Keratinocyte (primary cell): ENCODE measurements at regions not wholly inside any gene's neighbourhood (a gene's known extent, or its start where the extent isn't known, plus 50 kb on each side); places are given as distances from the start of the nearest gene placed in this dataset.

Experiments used
- DNase-seq: peaks from one replicate; pipeline ENCODE4 v3.0.0-alpha.2; 2011; ENCODE audit warnings: low read depth, missing footprints, low spot score
- FAIRE-seq: peaks from 2 replicates; lab custom pipeline; 2011; peaks lifted over from hg19 to GRCh38; lab: Jason Lieb, UNC
- H2AFZ ChIP-seq: 2 replicates; pipeline ENCODE4 v1.6.0; 2012; ENCODE audit warnings: low read length, control low read depth, inconsistent platforms; ENCODE audit not compliant: control insufficient read depth
- H3K27ac ChIP-seq: 2 replicates; pipeline ENCODE4 v1.5.1; 2011; ENCODE audit warnings: low read length; ENCODE audit not compliant: control insufficient read depth, insufficient read depth
- H3K27me3 ChIP-seq: 3 replicates; pipeline ENCODE4 v1.6.0; 2011; ENCODE audit warnings: low read length; ENCODE audit not compliant: control insufficient read depth, insufficient read depth; ENCODE audit errors: extremely low read depth
- H3K36me3 ChIP-seq, 2 experiments: 2 replicates in 1 of 2; 3 replicates in 1 of 2; pipeline ENCODE4 v1.5.1; 2011; ENCODE audit warnings: low read length in 2 of 2, mild to moderate bottlenecking in 1 of 2; ENCODE audit not compliant: control insufficient read depth in 2 of 2, insufficient read depth in 2 of 2; ENCODE audit errors: extremely low read depth in 1 of 2
- H3K4me1 ChIP-seq: 3 replicates; pipeline ENCODE4 v1.5.1; 2011; ENCODE audit warnings: low read length; ENCODE audit not compliant: control insufficient read depth, insufficient read depth; ENCODE audit errors: extremely low read depth
- H3K4me2 ChIP-seq: 3 replicates; pipeline ENCODE4 v1.6.0; 2011; ENCODE audit warnings: low read depth, low read length; ENCODE audit not compliant: control insufficient read depth, insufficient read depth; ENCODE audit errors: extremely low read depth
- H3K4me3 ChIP-seq, 3 experiments: fragments of 200-600 bp in 1 of 3; sonication (generic) in 1 of 3; 2 replicates in 2 of 3; 3 replicates in 1 of 3; pipeline ENCODE4 v1.5.1; 2011 to 2016; ENCODE audit warnings: low read length in 3 of 3, mild to moderate bottlenecking in 3 of 3, control low read depth in 2 of 3, inconsistent platforms in 1 of 3, low read depth in 1 of 3, mixed read lengths in 1 of 3, mixed run types in 1 of 3, moderate library complexity in 1 of 3; ENCODE audit not compliant: control insufficient read depth in 2 of 3, insufficient read depth in 2 of 3; ENCODE audit errors: extremely low read depth in 1 of 3
- H3K79me2 ChIP-seq: 2 replicates; pipeline ENCODE4 v1.6.0; 2012; ENCODE audit warnings: low read length; ENCODE audit not compliant: control insufficient read depth, insufficient read depth
- H3K9ac ChIP-seq: 3 replicates; pipeline ENCODE4 v1.6.0; 2011; ENCODE audit warnings: low read length; ENCODE audit not compliant: control insufficient read depth, insufficient read depth; ENCODE audit errors: extremely low read depth
- H3K9me1 ChIP-seq: 3 replicates; pipeline ENCODE4 v1.6.0; 2011; ENCODE audit warnings: low read length; ENCODE audit not compliant: control insufficient read depth, insufficient read depth; ENCODE audit errors: extremely low read depth
- H3K9me3 ChIP-seq: 2 replicates; pipeline ENCODE4 v1.5.1; 2012; ENCODE audit warnings: low read depth, low read length; ENCODE audit not compliant: control insufficient read depth
- H4K20me1 ChIP-seq: 3 replicates; pipeline ENCODE4 v1.6.0; 2011; ENCODE audit warnings: low read length; ENCODE audit not compliant: control insufficient read depth, insufficient read depth; ENCODE audit errors: extremely low read depth
- CTCF ChIP-seq, 3 experiments: IDR thresholded peaks in 1 of 3; conservative IDR thresholded peaks in 1 of 3; optimal IDR thresholded peaks in 1 of 3; 2 replicates in 2 of 3; 3 replicates in 1 of 3; pipeline versions ENCODE3 to v1.5.1; 2011; ENCODE audit warnings: low read length in 3 of 3, mild to moderate bottlenecking in 3 of 3, moderate library complexity in 2 of 3, control low read depth in 1 of 3, inconsistent platforms in 1 of 3; ENCODE audit not compliant: insufficient read depth in 2 of 3; ENCODE audit errors: extremely low read depth in 1 of 3
- EZH2 ChIP-seq: IDR thresholded peaks from one replicate; pipeline ENCODE4 v1.6.1; 2012; ENCODE audit warnings: inconsistent platforms, mild to moderate bottlenecking, low read length, moderate library complexity
- dilution Hi-C: fragments of 300-500 bp; cut with MboI; formaldehyde crosslinking; loops from one replicate; pipeline ENCODE4 v1.7.0; 2020; ENCODE audit warnings: low sequenced_read_pairs; ENCODE audit not compliant: extremely low pct_ligation_motif_present

DNA sequence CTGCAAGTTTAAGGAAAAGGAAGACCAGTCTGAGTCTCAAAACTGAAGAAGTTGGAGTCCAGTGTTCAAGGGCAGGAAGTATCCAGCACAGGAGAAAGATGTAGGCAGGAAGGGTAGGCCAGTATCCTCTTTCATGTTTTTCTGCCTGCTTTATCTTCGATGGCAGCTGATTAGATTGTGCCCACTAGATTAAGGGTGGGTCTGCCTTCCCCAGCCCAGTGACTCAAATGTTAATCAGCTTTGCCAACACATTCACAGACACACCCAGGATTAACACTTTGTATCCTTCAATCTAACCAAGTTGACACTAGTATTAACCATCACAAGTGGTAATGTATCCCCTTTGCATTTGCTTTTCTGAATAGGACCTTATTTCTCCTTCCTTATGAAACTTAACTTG is 535.9 kb upstream of the FTMT start:
- Histone ChIP-seq H3K27ac (no peak overlapping the region), H4K20me1 (no peaks in the 10 kb centered on the region), H3K36me3 (no peaks in the 10 kb centered on the region), H3K4me2 (no peak overlapping the region), H3K9me3 (no peaks in the 10 kb centered on the region), H3K4me1 (no peaks in the 10 kb centered on the region), H2AFZ (no peak overlapping the region), H3K9ac (no peak overlapping the region), H3K27me3 (no peaks in the 10 kb centered on the region), H3K79me2 (no peaks in the 10 kb centered on the region), H3K9me1 (no peaks in the 10 kb centered on the region), H3K4me3 (no peak overlapping the region)
- no peak for TF ChIP-seq EZH2
- FAIRE-seq (no peak), DNase-seq (no peak)
- dilution Hi-C loops = no loop called here

DNA sequence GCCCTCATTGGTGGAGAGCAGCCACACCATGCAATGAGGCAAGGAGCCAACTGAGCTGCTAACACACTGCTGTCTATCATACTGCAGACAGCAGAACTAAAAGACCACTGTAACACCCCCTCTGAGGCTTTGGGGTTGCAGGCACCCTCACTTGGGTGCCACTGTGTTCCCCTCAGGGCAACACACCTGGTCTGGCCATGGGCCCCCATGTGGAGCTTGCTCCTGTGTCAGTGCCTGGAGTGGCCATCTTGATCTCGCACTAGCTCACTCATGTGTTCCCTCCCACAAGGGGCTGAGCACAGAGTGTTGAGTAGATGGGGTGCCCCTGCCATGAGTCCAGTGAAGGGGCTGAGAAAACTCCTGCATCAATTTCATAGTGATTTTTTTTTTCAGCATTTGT is 532.4 kb upstream of the FTMT start:
- Histone ChIP-seq H2AFZ (no peak overlapping the region), H3K36me3 (no peaks in the 10 kb centered on the region), H3K4me1 (no peaks in the 10 kb centered on the region), H3K9me1 (no peaks in the 10 kb centered on the region), H3K27ac (no peak overlapping the region), H3K9ac (no peak overlapping the region), H4K20me1 (no peaks in the 10 kb centered on the region), H3K4me3 (no peak overlapping the region), H3K9me3 (no peaks in the 10 kb centered on the region), H3K27me3 (no peaks in the 10 kb centered on the region), H3K4me2 (no peak overlapping the region), H3K79me2 (no peaks in the 10 kb centered on the region)
- FAIRE-seq = no peak
- DNase-seq = no peak
- TF ChIP-seq CTCF (optimal IDR thresholded peaks at IDR 0.05 in 1 of 3, IDR thresholded peaks at IDR 0.05 in 1 of 3, conservative IDR thresholded peaks at IDR 0.05 in 1 of 3; ENCODE audit: extremely low read depth in 1 of 3, insufficient read depth in 2 of 3, low read length in 3 of 3) (no peak), EZH2 (no peak)
- dilution Hi-C loops = no loop called here

GRCh38 chr5:121325930-121326329 is 525.8 kb upstream of the FTMT start:
- no peak overlapping the region for H3K4me3 ChIP-seq
- no peak overlapping the region for H3K27ac ChIP-seq
- H3K27me3 ChIP-seq = no peaks in the 10 kb centered on the region
- TF ChIP-seq EZH2 = no peak
- TF ChIP-seq CTCF (optimal IDR thresholded peaks at IDR 0.05 in 1 of 3, IDR thresholded peaks at IDR 0.05 in 1 of 3, conservative IDR thresholded peaks at IDR 0.05 in 1 of 3; ENCODE audit: extremely low read depth in 1 of 3, insufficient read depth in 2 of 3, low read length in 3 of 3) = no peak
- dilution Hi-C loops = no loop called here
- no peaks in the 10 kb centered on the region for H3K9me1 ChIP-seq
- no peaks in the 10 kb centered on the region for H3K36me3 ChIP-seq
- H4K20me1 ChIP-seq = no peaks in the 10 kb centered on the region
- FAIRE-seq (no peak), DNase-seq (no peak)
- no peak overlapping the region for H3K4me2 ChIP-seq
- H3K4me1 ChIP-seq = no peaks in the 10 kb centered on the region
- no peak overlapping the region for H2AFZ ChIP-seq
- H3K79me2 ChIP-seq = no peaks in the 10 kb centered on the region
- H3K9ac ChIP-seq = no peak overlapping the region
- no peaks in the 10 kb centered on the region for H3K9me3 ChIP-seq
